Heart left ventricle (tissue), 13 donors: ENCODE measurements at regions not wholly inside any gene's neighbourhood (a gene's known extent, or its start where the extent isn't known, plus 50 kb on each side); places are given as distances from the start of the nearest gene placed in this dataset.

ENCODE experiments used
- CTCF ChIP-seq, 12 donors: fragments of 200-600 bp; sonication (generic) in 4 of 12; IDR thresholded peaks; one replicate each; pipeline versions ENCODE4 v1.5.0 to v1.8.0; 2018 to 2022; ENCODE audit warnings: antibody characterized with exemption in 12 of 12, mild to moderate bottlenecking in 5 of 12
- POLR2A ChIP-seq, 2 donors: fragments of 450-650 bp; IDR thresholded peaks; one replicate each; pipeline ENCODE4 v1.6.1; 2017; ENCODE audit warnings: antibody characterized with exemption in 2 of 2, mild to moderate bottlenecking in 2 of 2, moderate library complexity in 2 of 2
- donor health status: ischemic (EF 13 %, LVEDD 7.1; RV severe dilation, severe dysfunction).
- donor health status: DM: no; HTN: yes; CAD: no.
- donor health status: DM: no; HTN: no; CAD: no.
- donor health status: ischemic (EF 25% LVEDD 6.9; RV normal size, moderate dysfunction).
- donor health status: ischemic (EF 25% LVEDD 5.7; RV mildly dilated, moderate dysfunction).
- donor health status: ischemic (EF 35%, LVEDD 5.7; RV mildly dilated, moderate dysfunction).
- donor health status: nonischemic (EF 11% LVEDD 7.7; RV severe dilation, severe dysfunction).
- donor health status: DM: yes; HTN: yes; CAD: no.
- donor health status: PGD.
- donor health status: ischemic (EF 29% LVEDD 5.4; RV normal size, mild dysfunction).
- donor health status: nonischemic (EF 23%, LVEDD 6.1; RV moderate dilation, normal function).

- TF ChIP-seq CTCF (IDR thresholded peaks at IDR 0.05) (no peak), POLR2A (IDR thresholded peaks at IDR 0.05) (no peak)
Measured at GRCh38 chr12:5173511-5174011, 129.9 kb downstream of the KCNA5 start.
